HG03159 (cell line): ENCODE measurements at regions not wholly inside any gene's neighbourhood (a gene's known extent, or its start where the extent isn't known, plus 50 kb on each side); places are given as distances from the start of the nearest gene placed in this dataset.
A peak's percentile ranks its signal among the peaks of the same experiment; 100 is the strongest.
"Not testable (repeated sequence)": the region's sequence is repeated elsewhere in the genome, so short reads cannot be mapped to it uniquely, and the experiment has no call there.

ENCODE experiments used
- ATAC-seq: cut with Tn5 transposase; IDR thresholded peaks from one replicate; pipeline ENCODE4 v1.9.1; 2021; ENCODE audit warnings: mild to moderate bottlenecking, moderate library complexity; ENCODE audit not compliant: unreplicated experiment

DNA sequence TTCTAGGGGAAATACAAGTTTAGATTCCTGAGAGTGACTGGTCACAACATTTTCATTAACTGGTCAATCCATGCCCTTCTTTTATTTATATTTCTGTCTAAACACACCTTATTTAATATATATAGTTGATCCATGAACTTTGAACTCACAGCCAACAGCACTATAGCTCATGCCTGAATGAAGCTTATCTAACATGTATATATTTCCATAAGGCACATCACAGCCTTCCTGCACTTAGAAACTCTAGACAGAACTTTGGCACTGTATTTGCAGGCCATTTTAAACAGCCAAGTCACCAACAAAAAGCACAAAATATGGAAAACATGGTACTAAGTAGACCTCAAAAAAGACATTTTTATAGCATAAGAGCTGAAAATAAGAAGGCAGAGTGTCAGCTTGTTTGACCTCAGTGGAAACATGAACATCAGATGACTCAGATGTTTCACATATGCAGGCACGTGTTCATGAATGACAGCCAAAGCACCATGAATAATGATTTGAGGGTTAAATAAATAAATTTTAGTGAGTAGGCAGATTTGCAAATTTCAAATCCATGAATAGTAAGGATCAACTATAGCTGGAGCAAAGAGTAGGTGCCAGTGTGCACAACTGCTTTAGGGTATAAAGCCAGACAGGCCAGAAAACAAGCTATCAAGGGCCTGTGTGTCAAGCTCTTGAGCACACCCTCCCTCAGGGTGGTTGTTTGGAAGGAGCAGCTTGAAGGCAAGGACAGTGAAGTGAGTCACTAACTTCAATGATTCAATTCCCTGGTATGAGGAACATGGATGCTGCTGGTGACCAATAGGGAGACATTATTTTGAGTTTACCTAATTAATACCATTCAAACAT, 88.9 kb upstream of the NT5E start:
- ATAC-seq: no peak

DNA sequence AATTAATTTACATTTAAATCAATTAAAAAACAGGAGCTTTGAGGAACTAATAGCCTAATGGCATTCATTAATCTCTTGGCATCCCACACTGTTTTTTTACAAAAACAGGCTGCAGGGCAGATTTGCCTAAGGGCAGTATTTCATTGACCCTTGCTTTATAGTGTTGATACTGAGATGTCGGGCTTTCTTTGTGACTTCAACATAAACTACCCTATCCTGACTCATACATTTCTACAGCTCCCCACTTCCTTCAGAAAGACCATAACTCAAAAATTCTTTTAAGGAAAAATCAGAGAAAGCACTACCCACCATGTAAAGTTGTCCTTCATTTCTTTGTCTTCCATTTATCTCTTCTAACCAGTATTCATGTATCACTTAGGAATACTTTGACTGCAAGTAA, 92.2 kb upstream of the NT5E start:
- no peak for ATAC-seq

DNA sequence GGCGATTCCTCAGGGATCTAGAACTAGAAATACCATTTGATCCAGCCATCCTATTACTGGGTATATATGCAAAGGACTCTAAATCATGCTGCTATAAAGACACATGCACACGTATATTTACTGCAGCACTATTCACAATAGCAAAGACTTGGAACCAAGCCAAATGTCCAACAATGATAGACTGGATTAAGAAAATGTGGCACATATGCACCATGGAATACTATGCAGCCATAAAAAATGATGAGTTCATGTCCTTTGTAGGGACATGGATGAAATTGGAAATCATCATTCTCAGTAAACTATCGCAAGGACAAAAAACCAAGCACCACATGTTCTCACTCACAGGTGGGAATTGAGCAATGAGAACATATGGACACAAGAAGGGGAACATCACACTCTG, 93.1 kb upstream of the NT5E start:
- not testable (repeated sequence) for ATAC-seq

- ATAC-seq: no peak
These were observed 94.1 kb upstream of the NT5E start for GRCh38 chr6:85355816-85356215.

- ATAC-seq: peak; percentile 82
These were observed 94.9 kb upstream of the NT5E start for GRCh38 chr6:85354761-85355618.

DNA sequence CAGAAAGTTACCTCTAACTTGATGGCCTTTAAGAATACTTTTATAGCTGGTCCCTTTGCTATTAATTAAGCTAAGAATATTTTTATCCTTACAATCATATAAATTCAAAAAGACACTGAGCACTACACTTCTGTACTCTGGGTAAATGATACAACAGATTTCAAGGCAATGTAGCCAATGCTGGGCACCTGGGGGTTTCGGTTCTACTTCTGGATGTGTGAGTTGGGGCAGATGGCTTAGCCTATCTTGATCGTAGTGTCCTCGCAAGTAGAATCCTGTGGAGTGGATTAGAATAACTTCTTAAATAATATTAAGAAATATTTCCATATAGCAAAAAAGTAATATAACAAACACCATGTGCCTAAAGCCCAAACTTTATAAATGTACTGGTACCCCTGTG, 96.9 kb upstream of the NT5E start:
- no peak for ATAC-seq

GRCh38 chr6:85348643-85349042, 101.2 kb upstream of the NT5E start:
- no peak for ATAC-seq

GRCh38 chr6:85347812-85348211, 102.1 kb upstream of the NT5E start:
- no peak for ATAC-seq

- no peak for ATAC-seq
These were observed 103.7 kb upstream of the NT5E start for GRCh38 chr6:85346196-85346595.

- ATAC-seq: no peak
These were observed 104.9 kb upstream of the NT5E start for GRCh38 chr6:85344996-85345395.

DNA sequence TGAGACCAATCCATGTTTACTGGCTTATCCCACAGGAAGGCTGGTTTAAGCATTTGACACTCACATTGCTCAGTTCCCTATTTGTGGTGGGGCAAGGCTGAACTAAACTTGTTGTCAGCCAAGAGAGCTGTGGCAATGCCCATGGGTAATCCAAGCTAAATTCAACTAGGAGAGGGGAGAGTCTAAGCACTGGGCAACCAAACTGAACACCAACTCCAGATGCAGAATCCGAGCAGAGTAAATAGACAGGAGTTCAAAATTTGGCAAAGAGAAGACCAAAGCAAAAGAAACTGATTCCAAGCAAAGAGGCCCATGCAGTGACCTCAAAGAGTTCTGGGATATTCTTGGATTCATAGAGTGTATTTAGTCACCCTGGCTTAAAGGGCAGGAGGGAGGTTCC, 106.5 kb upstream of the NT5E start:
- no peak for ATAC-seq

DNA sequence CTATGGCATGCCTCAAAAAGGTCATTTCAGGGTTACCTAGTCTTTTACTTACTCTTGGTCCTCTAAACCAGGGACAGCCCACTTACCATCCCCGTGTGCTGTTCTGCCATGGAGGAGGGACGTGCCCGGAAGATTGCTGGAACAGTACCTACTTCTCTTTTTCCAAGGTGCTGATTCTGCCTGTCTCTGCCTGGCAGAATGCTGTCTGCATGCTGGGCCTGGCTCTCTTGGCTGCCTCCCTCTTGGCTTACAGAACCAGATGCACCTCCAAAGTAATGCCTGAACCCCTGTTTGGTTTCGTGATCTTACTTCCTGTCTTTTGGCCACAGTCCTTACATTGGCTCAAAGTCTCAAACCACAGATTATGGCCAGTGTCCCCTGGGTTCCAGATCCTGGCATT, 120.7 kb upstream of the NT5E start:
- no peak for ATAC-seq

- ATAC-seq: not testable (repeated sequence)
These were observed 124.1 kb upstream of the NT5E start for GRCh38 chr6:85325811-85326210.

- ATAC-seq: peak; percentile 89
These were observed 126.3 kb upstream of the NT5E start for GRCh38 chr6:85323435-85324040.

DNA sequence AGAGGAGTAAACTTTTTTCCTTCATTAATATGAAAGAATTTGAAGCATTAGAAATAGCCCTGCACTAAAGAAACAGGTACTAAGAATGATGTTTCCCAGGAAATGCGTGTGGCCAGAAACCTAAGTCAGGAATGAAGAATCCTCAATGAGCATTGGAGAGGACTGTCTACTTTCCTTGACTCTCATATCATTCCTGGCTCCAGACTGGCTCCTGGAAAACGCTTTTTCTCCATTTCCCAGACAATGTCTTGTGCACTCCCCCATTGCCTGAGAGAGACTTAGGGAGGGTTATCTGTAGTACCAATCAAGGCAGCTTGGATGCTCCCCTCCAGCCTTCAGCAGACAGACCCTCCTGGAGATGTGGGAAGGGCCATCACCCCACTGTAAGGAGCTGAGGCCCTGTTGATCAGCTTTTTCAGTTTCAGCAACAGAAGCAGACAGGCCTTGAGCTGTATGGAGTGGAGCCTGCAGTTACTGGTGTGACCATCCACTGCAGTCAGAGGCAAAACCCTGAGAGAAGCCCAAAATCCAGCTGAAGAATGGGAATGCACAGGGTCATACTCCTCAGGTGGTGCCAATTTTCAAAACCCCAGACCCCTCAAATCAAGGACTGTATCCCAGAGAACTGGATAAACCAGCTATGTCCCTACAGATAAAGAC, 127.3 kb upstream of the NT5E start:
- ATAC-seq: no peak

GRCh38 chr6:85321906-85322305, 128.0 kb upstream of the NT5E start:
- ATAC-seq: no peak

DNA sequence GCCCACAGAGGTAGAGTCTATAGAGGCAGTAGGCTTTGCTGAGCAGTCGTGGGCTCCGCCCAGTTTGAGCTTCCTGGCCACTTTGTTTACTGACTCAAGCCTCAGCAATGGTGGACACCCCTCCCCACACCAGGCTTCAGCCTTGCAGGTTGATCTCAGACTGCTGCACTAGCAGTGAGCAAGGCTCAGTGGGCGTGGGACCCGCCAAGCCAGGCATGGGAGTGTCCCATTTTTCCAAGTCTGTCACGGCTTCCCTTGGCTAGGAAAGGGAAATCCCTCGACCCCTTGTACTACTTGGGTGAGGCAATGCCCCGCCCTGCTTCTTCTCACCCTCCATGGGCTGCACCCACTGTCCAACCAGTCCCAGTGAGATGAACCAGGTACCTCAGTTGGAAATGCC, 135.3 kb upstream of the NT5E start:
- no peak for ATAC-seq

- no peak for ATAC-seq
These were observed 149.3 kb upstream of the NT5E start for GRCh38 chr6:85300581-85300980.

GRCh38 chr6:85298553-85298952, 151.3 kb upstream of the NT5E start:
- ATAC-seq: no peak

- ATAC-seq: no peak
These were observed 158.6 kb upstream of the NT5E start for GRCh38 chr6:85291326-85291725.

DNA sequence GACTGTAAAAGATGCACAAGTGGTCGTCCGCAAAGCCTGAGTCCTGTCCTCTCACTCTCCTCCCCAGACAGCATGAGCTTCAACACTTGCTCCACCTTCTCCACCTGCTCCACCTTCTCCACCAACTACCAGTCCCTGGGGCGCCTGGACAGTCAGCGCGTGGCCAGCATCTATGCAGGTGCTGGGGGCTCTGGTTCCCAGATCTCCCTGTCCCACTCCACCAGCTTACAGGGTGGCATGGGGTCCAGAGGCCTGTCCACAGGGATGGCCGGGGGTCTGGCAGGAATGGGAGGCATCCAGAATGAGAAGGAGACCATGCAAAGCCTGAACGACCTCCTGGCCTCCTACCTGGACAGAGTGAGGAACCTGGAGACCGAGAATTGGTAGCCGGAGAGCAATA, 162.2 kb upstream of the NT5E start:
- ATAC-seq: no peak
